ENCODE measurements at regions not wholly inside any gene's neighbourhood (a gene's known extent, or its start where the extent isn't known, plus 50 kb on each side); places are given as distances from the start of the nearest gene placed in this dataset.

DNA sequence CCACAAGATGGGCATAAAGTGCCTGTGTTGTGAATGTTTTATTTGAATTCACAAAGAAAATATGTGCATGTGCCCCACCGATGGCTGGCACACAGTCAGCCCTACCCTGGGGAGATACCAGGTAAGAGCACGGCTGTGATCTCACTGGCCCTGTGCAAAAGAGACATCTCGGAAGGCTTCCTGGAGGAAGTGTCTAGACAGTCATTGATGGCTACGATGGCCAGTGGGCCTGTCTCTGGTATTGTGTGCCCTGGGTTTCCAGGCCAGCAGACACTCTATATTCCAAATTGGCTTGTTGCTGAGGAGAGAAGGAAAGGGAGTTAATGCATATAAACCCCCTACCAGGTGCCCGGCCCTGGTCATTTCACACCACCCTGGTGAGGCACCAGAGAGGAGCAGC is 211.7 kb downstream of the GLI2 start (continued):
- TF ChIP-seq, protein P1, sequence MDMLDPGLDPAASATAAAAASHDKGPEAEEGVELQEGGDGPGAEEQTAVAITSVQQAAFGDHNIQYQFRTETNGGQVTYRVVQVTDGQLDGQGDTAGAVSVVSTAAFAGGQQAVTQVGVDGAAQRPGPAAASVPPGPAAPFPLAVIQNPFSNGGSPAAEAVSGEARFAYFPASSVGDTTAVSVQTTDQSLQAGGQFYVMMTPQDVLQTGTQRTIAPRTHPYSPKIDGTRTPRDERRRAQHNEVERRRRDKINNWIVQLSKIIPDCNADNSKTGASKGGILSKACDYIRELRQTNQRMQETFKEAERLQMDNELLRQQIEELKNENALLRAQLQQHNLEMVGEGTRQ (IDR thresholded peaks at IDR 0.05; ENCODE audit: borderline replicate concordance, low read depth, low read length) = no peak
- no peak for TF ChIP-seq CHD2 (IDR thresholded peaks at IDR 0.05; ENCODE audit: borderline replicate concordance, low read depth, low read length)
- no peak for TF ChIP-seq ZNF384 (IDR thresholded peaks at IDR 0.05; ENCODE audit: borderline replicate concordance, low read depth, low read length)
- TF ChIP-seq ETV6 (conservative IDR thresholded peaks at IDR 0.05 in 1 of 2, IDR thresholded peaks at IDR 0.05 in 1 of 2; ENCODE audit: borderline replicate concordance in 1 of 2, low read depth in 1 of 2) = no peak

DNA sequence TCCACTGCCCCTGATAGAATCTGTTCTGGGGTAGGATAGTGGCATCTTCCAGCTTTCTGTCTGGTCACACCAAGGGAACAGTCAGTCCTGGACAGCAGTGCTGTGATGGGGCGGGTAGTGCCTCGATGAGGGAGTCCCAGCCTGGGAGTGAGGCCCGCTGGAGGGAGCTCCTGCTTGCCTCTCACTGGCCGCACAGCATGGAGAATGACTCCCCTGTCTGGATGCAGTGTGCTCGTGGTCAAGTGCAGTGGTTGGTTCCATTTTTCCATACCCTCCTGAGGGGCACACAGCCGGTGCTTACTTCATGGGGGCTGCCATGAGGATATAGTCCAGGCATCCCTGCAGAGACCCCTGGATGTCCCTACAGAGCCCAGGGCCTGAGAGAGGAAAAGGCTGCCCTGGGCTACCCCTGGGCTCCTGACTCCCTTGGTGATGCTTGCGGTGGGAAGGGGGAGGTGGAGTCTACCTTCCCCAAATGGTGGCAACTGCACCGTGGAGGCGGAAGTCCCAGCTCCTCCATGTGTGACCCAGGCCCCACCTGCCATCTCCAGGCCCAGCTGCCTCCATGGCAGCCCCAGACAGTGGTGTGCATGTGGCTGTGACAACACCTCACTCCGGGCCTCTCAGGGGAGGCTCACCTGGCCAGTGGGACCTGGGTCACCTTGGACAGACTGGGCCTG is 212.5 kb downstream of the GLI2 start:
- Histone ChIP-seq H4K20me1 (ENCODE audit: control insufficient read depth, insufficient read depth) (no peaks in the 10 kb centered on the region; the same call in 1 of the 2 replicates), H3K4me3 (no peak overlapping the region), H3K9ac (ENCODE audit: control insufficient read depth, insufficient read depth, low read length) (no peak overlapping the region), H3K79me2 (ENCODE audit: control insufficient read depth, insufficient read depth, low read length) (no peaks in the 10 kb centered on the region), H3K9me3 (replicated peaks; ENCODE audit: control insufficient read depth, insufficient read depth, low read length) (no peaks in the 10 kb centered on the region), H3K36me3 (ENCODE audit: control insufficient read depth in 2 of 2, insufficient read depth in 2 of 2, low read length in 1 of 2) (no peaks in the 10 kb centered on the region), H3K27ac (ENCODE audit: control insufficient read depth, insufficient read depth) (no peak overlapping the region), H3K27me3 (replicated peaks in 1 of 2; ENCODE audit: control insufficient read depth in 2 of 2, insufficient read depth in 2 of 2, low read length in 1 of 2) (no peaks in the 10 kb centered on the region; a peak in 1 of 4 replicates), H2AFZ (ENCODE audit: control insufficient read depth, low read depth, low read length) (no peak overlapping the region), H3K4me2 (ENCODE audit: control insufficient read depth, insufficient read depth) (no peak overlapping the region), H3K4me1 (ENCODE audit: control insufficient read depth, insufficient read depth, low read length) (no peaks in the 10 kb centered on the region)
- POLR2A ChIA-PET = no interaction called here
- SMC1A ChIA-PET (ENCODE audit: uncharacterized antibody, unreplicated experiment) = no interaction called here
- 7% methylated on average over 10 of the region's 10 CpGs for WGBS (ENCODE audit: insufficient coverage, insufficient replicate concordance, low lambda C conversion rate, missing lambda C conversion rate)
- ATAC-seq (no peak), FAIRE-seq (no peak), DNase-seq (ENCODE audit: low read depth, low spot score) (no peak)
- CTCF ChIA-PET = no interaction called here
- TF ChIP-seq ZBED1 (IDR thresholded peaks at IDR 0.05; ENCODE audit: borderline replicate concordance) = no peak
- TF ChIP-seq CBFB (IDR thresholded peaks at IDR 0.05; ENCODE audit: low read depth) = no peak
- no peak for TF ChIP-seq NBN (IDR thresholded peaks at IDR 0.05)
- TF ChIP-seq YBX1 (IDR thresholded peaks at IDR 0.05) = no peak
- TF ChIP-seq ZZZ3 (IDR thresholded peaks at IDR 0.05; ENCODE audit: control insufficient read depth, insufficient read length, low read depth) = no peak
- in situ Hi-C loops (cut with MboI) = no loop called here
- intact Hi-C loops (cut with micrococcal nuclease; ENCODE audit: unreplicated experiment) = loop anchor here (5.0 kb wide), 1 partner anchor 251 kb away; no protein-coding TSS in a partner anchor
- RAD21 ChIA-PET (ENCODE audit: unreplicated experiment) = no interaction called here
- BruUV-seq (replicated peaks) = no TSS peak
